HG03565 (cell line): ENCODE measurements at regions not wholly inside any gene's neighbourhood (a gene's known extent, or its start where the extent isn't known, plus 50 kb on each side); places are given as distances from the start of the nearest gene placed in this dataset.

Experiments used
- ATAC-seq: cut with Tn5 transposase; IDR thresholded peaks from one replicate; pipeline ENCODE4 v1.9.1; 2021; ENCODE audit warnings: mild to moderate bottlenecking, moderate library complexity; ENCODE audit not compliant: unreplicated experiment

DNA sequence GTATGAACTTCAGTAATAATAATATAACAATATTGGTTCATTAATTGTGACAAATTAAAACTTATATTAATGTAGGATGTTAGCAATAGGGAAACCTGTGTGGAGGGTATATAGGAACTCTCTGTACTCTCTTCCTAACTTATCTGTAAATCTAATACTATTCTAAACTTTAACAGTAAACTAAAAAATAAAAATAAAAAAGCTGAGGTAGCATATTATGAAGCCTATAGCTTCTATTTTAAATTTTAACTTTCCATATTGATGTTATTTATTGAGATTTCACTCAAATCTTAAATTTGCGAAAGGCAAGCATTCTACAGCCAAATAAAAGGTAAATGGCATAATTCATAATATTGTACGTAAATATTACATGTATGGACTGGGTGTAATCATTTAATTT is 326.4 kb downstream of the MEI4 start:
- no peak for ATAC-seq

GRCh38 chr6:77986380-77987034 is 333.7 kb downstream of the MEI4 start:
- ATAC-seq, result peak; percentile 80

- no peak for ATAC-seq
Measured at GRCh38 chr6:77987035-77987384, 334.2 kb downstream of the MEI4 start.

DNA sequence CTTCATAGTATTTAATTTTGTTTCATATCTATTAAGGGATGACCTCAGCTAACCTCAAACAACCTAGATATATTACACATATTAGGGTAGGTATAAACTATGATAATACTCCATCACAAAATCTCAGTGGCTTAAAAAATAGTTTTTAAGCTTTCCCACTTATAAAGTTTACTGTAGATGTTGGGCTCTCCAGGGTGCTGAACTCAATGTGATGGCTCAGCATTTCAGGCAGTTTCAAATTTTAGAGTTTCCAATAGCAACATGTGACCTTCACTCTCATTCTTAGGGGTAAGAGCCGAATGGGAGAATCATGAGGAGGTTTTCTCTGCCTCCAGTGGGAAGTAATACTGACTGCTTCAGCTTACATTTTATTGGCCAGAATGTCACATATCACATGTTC is 357.3 kb downstream of the MEI4 start:
- no peak for ATAC-seq

DNA sequence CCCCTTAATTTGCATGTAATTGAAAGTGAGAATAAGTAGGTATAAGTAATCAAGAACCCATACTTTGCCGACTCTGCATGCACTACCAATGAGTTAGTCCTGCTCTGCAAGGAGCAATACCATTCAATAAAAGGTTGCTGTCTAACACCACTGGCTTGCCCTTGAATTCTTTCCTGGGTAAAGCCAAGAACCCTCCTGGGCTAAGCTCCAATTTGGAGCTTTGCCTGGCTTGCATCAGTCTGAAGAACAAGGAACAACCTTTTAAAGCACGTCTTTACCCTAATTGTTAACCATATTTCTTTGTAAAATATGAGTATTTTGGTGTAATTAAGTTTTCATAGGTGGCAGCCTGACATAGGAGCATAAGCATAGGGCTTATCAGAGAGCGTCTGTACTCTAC is 367.7 kb downstream of the MEI4 start:
- no peak for ATAC-seq

- ATAC-seq, result no peak
Measured at GRCh38 chr6:78025502-78025901, 372.7 kb downstream of the MEI4 start.

DNA sequence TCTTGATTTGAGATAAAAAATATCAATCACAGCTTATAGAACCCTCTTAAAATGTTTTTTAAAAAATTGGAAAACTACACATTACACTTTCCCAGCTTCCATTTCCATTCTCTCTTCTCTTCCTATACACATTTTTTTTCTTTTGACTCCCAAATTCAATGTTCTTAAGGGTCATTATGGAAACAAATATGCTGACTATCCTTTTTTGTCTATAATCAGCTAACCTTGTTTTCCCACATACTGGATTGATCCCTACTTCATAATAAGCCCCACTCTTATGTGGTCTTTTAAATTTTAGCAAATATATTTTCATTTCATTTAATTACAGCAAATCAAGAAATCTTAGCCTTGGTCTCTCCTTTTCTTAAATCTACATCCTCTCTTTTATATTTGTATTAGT is 378.4 kb downstream of the MEI4 start:
- ATAC-seq, result no peak

GRCh38 chr6:78059171-78059570 is 406.3 kb downstream of the MEI4 start:
- no peak for ATAC-seq

- ATAC-seq, result no peak
Measured at GRCh38 chr6:78062993-78063392, 410.2 kb downstream of the MEI4 start.

DNA sequence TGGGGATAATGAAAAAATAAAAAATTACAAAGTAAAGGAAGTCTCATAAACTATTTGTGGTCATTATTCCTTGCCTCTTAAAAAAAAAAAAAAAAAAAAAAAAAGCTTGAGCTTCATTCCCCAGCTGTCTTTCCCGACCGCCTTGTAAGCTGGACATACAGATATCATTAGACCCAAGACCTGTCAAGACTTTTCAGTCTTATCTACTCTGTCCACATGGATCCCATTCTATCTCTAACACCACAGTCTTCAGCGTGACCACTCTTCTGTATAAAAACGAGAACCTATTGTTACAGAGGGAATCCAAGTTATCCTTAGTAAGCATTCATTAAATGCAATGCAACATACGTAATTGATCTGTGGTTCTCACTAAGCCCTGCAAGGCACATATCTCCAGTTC is 423.5 kb downstream of the MEI4 start:
- ATAC-seq, result no peak

- no peak for ATAC-seq
Measured at GRCh38 chr6:78089531-78089930, 436.7 kb downstream of the MEI4 start.

- ATAC-seq, result no peak
Measured at GRCh38 chr6:78093906-78094305, 441.1 kb downstream of the MEI4 start.

DNA sequence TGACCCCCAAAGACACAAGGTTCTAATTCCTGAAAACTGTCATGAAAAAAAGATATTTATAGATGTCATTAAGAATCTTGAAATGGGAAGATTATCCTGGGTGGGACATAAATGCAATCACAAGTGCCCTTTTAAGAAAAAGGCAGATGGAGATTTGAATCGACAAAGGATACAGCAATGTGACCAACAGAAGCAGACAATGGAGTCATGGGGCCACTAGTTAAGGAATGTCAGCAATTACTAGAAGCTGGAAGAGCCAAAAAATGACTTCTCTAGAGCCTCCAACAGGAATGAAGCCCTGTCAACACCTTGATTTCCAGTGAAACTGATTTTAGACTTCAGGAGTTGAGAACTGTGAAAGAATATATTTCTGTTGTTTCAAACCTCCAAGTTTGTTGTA is 448.5 kb downstream of the MEI4 start:
- ATAC-seq, result no peak

GRCh38 chr6:78110641-78111040 is 457.8 kb downstream of the MEI4 start:
- no peak for ATAC-seq

DNA sequence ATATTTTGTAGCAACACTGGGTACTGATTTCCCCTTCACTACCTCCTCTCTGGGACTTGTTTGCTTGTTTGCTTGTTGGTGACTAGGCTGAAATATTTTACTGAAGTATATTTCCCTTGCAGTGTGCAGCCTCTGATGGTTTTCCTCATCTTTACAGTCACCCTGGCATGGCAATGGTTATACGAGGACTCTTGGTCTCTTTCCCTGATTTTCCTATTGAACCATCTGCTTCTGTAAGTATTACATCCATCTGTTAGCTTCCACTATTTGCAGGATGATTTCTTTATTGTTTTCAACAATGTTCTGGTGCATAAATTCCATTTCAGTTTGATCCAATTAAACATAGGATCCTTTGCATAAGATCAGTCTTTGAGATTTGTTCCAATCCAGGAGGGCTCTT is 465.1 kb downstream of the MEI4 start:
- no peak for ATAC-seq

DNA sequence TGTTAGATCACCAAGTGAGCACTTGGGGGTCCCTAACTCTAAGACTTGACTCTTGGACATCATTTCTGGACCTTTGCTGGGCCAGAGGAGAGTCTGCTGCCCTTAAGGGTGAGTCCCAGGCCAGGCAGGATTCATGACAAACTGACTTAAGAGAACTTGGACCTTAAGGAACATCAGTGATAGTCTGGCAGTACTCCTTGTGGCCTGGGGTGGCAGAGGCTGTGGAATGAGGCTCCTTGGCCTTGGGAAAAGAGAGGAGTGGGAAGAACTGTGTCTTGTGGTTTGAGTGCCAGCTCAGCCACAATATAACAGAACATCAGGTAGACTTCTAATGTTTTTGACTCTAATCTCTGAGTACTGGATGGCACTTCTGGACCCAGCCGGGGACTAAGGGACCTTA is 478.7 kb downstream of the MEI4 start:
- no peak for ATAC-seq

GRCh38 chr6:78132671-78133410 is 480.0 kb downstream of the MEI4 start:
- no peak for ATAC-seq

- no peak for ATAC-seq
Measured at GRCh38 chr6:78150425-78150824, 497.6 kb downstream of the MEI4 start.

DNA sequence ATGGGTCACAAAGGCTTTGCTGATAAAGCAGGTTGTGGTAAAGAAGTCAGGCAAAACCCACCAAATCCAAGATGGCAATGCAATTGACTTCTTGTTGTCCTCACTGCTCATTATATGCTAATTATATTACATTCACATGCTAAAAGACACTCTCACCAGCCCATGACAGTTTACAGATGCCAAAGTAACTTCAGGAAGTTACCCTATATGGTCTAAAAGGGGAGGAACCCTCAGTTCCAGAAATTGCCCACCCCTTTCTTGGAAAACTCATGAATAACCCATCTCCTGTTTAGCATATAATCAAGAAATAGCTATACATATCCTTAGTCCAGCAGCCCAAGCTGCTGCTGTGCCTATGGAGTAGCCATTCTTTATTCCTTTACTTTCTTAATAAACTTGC is 501.1 kb downstream of the MEI4 start:
- no peak for ATAC-seq

DNA sequence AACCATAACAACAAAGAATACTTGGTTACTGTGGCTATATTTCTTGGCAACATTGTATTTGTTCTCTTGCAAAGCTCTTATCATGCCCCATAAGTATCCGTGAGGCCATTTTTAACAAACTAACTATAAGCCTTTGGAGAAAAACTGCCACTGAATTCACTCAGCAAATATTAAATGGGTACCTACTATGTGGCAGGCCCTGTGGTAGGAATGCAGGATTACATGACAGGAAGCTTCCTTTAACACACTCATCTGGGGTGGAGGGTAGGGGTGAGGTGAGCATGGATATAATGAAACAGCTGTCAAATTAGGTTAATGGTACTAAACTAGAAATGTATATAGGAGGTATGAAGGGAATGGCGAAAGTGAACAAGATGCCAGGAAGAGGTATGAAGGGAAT is 504.8 kb downstream of the MEI4 start:
- no peak for ATAC-seq

GRCh38 chr6:78188891-78189290 is 536.1 kb downstream of the MEI4 start:
- no peak for ATAC-seq

DNA sequence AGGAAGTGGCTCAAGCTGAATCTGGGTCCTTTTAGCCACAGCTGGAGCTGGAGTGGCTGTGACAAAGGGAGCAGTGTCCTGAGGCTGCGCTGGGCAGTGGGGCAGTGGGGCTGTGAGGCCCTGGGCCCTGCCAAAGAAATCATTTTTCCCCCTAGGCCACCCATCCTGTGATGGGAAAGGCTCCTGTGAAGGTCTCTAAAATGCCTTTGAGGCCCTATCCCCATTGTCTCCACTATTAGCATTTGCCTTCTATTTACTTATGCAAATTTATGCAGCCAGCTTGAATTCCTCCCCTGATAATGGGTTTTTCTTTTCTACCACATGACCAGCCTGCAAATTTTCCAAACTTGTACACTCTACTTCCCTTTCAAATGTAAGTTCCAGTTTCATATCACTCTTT is 539.2 kb downstream of the MEI4 start:
- no peak for ATAC-seq

GRCh38 chr6:78199044-78199443 is 546.2 kb downstream of the MEI4 start:
- ATAC-seq, result no peak
